Uterus (tissue), 2 donors: ENCODE measurements at regions not wholly inside any gene's neighbourhood (a gene's known extent, or its start where the extent isn't known, plus 50 kb on each side); places are given as distances from the start of the nearest gene placed in this dataset.

Experiments
- CTCF ChIP-seq, 4 experiments: fragments of 200-600 bp in 2 of 4; fragments of 450-650 bp in 2 of 4; sonication (generic) in 2 of 4; IDR thresholded peaks; one replicate each; pipeline ENCODE4 v1.5.1; 2016 to 2019; ENCODE audit warnings: antibody characterized with exemption in 4 of 4, mild to moderate bottlenecking in 2 of 4, moderate library complexity in 1 of 4
- POLR2A ChIP-seq, 2 donors: fragments of 450-650 bp; IDR thresholded peaks; one replicate each; pipeline ENCODE4 v1.6.1; 2016; ENCODE audit warnings: antibody characterized with exemption in 2 of 2, mild to moderate bottlenecking in 1 of 2, moderate library complexity in 1 of 2

- TF ChIP-seq CTCF (IDR thresholded peaks at IDR 0.05) (no peak), POLR2A (IDR thresholded peaks at IDR 0.05) (no peak)
These were observed 80.5 kb downstream of the BLTP1 start for GRCh38 chr4:122232633-122233032.
